GM23248 (cell line): ENCODE measurements at regions not wholly inside any gene's neighbourhood (a gene's known extent, or its start where the extent isn't known, plus 50 kb on each side); places are given as distances from the start of the nearest gene placed in this dataset.

ENCODE experiments used
- DNase-seq: peaks from one replicate; pipeline ENCODE4 v3.0.0-alpha.2; 2015
- H2AFZ ChIP-seq: fragments of 200-600 bp; sonication (generic); 2 replicates; pipeline ENCODE4 v1.6.1; 2016; ENCODE audit warnings: antibody characterized with exemption
- H3F3A ChIP-seq: fragments of 200-600 bp; sonication (generic); 2 replicates; pipeline ENCODE4 v1.6.1; 2016; ENCODE audit warnings: mild to moderate bottlenecking, antibody characterized with exemption, mixed run types; ENCODE audit not compliant: insufficient read depth
- H3K27ac ChIP-seq: fragments of 200-600 bp; sonication (generic); 2 replicates; pipeline ENCODE4 v1.5.1; 2016; ENCODE audit warnings: mild to moderate bottlenecking
- H3K27me3 ChIP-seq: fragments of 200-600 bp; sonication (generic); replicated peaks from 2 replicates; pipeline ENCODE4 v1.6.1; 2016; ENCODE audit warnings: mild to moderate bottlenecking; ENCODE audit not compliant: insufficient read depth
- H3K36me3 ChIP-seq: fragments of 200-600 bp; sonication (generic); 2 replicates; pipeline ENCODE4 v1.6.1; 2016; ENCODE audit warnings: low read depth, mild to moderate bottlenecking
- H3K4me1 ChIP-seq: fragments of 200-600 bp; sonication (generic); 2 replicates; pipeline ENCODE4 v1.6.1; 2016; ENCODE audit warnings: mild to moderate bottlenecking; ENCODE audit not compliant: insufficient read depth
- H3K4me2 ChIP-seq: fragments of 200-600 bp; sonication (generic); one replicate; pipeline ENCODE4 v1.6.1; 2016; ENCODE audit warnings: mild to moderate bottlenecking; ENCODE audit not compliant: unreplicated experiment
- H3K4me3 ChIP-seq: fragments of 200-600 bp; sonication (generic); 2 replicates; pipeline ENCODE4 v1.5.1; 2016; ENCODE audit warnings: mild to moderate bottlenecking
- H3K79me2 ChIP-seq: fragments of 200-600 bp; sonication (generic); 2 replicates; pipeline ENCODE4 v1.6.1; 2016; ENCODE audit warnings: mild to moderate bottlenecking; ENCODE audit not compliant: insufficient read depth
- H3K9ac ChIP-seq: fragments of 200-600 bp; sonication (generic); 2 replicates; pipeline ENCODE4 v1.6.1; 2016; ENCODE audit warnings: mild to moderate bottlenecking
- H3K9me2 ChIP-seq: fragments of 200-600 bp; sonication (generic); 2 replicates; pipeline ENCODE4 v1.6.1; 2016; ENCODE audit warnings: mixed run types, mild to moderate bottlenecking, moderate library complexity; ENCODE audit not compliant: insufficient read depth
- H3K9me3 ChIP-seq: fragments of 200-600 bp; sonication (generic); one replicate; pipeline ENCODE4 v1.6.1; 2017; ENCODE audit warnings: low read depth
- H4K20me1 ChIP-seq: fragments of 200-600 bp; sonication (generic); 2 replicates; pipeline ENCODE4 v1.6.0; 2016; ENCODE audit not compliant: insufficient read depth
- EZH2 ChIP-seq: fragments of 200-600 bp; sonication (generic); IDR thresholded peaks from 2 replicates; pipeline ENCODE4 v1.6.1; 2018; ENCODE audit warnings: antibody characterized with exemption, mild to moderate bottlenecking; ENCODE audit not compliant: insufficient read depth, poor library complexity, severe bottlenecking
- EZH2phosphoT487 ChIP-seq: fragments of 200-600 bp; sonication (generic); IDR thresholded peaks from 2 replicates; pipeline ENCODE4 v1.6.1; 2018; ENCODE audit warnings: antibody characterized with exemption, moderate library complexity, mild to moderate bottlenecking, low read depth; ENCODE audit not compliant: insufficient read depth
- WGBS, 2 experiments: methylation state at CpG; one replicate each; pipeline ENCODE4 v1.1.6; 2015 to 2017; ENCODE audit warnings: low lambda C conversion rate in 2 of 2, low coverage in 1 of 2; ENCODE audit errors: missing lambda C conversion rate in 2 of 2; 5-methylcytosine and 5-hydroxymethylcytosine counted together
- in situ Hi-C: fragments of 300-500 bp; cut with MboI; formaldehyde crosslinking; loops from 2 replicates; pipeline ENCODE4 v1.15.0; 2020

GRCh38 chr18:53756610-53756972 lies 467.9 kb downstream of the MBD2 start:
- no peak for DNase-seq
- Histone ChIP-seq H3K9me2 (no peaks in the 10 kb centered on the region), H3F3A (no peaks in the 10 kb centered on the region), H3K27ac (no peak overlapping the region), H3K4me2 (no peak overlapping the region), H3K36me3 (no peaks in the 10 kb centered on the region), H3K4me3 (no peak overlapping the region), H3K9ac (no peak overlapping the region), H3K79me2 (no peaks in the 10 kb centered on the region), H3K9me3 (no peaks in the 10 kb centered on the region), H3K4me1 (no peaks in the 10 kb centered on the region), H2AFZ (no peak overlapping the region), H3K27me3 (no peaks in the 10 kb centered on the region), H4K20me1 (no peaks in the 10 kb centered on the region)
- in situ Hi-C loops: no loop called here
- WGBS, 2 experiments: 82 to 92% methylated on average over 3 of the region's 3 CpGs
- TF ChIP-seq EZH2: no peak
- TF ChIP-seq EZH2phosphoT487: no peak

GRCh38 chr18:53755914-53756609 lies 468.4 kb downstream of the MBD2 start:
- Histone ChIP-seq H3K4me2 (no peak overlapping the region), H3K27ac (no peak overlapping the region), H2AFZ (no peak overlapping the region), H3F3A (no peaks in the 10 kb centered on the region), H3K4me3 (no peak overlapping the region), H4K20me1 (no peaks in the 10 kb centered on the region), H3K27me3 (no peaks in the 10 kb centered on the region), H3K9me3 (no peaks in the 10 kb centered on the region), H3K9me2 (no peaks in the 10 kb centered on the region), H3K4me1 (no peaks in the 10 kb centered on the region), H3K79me2 (no peaks in the 10 kb centered on the region), H3K36me3 (no peaks in the 10 kb centered on the region), H3K9ac (no peak overlapping the region)
- in situ Hi-C loops: no loop called here
- no peak for DNase-seq
- no peak for TF ChIP-seq EZH2
- TF ChIP-seq EZH2phosphoT487: no peak
- 86 to 89% methylated on average over 5 of the region's 5 CpGs for WGBS, 2 experiments

- no peak for DNase-seq
- in situ Hi-C loops: no loop called here
- Histone ChIP-seq H2AFZ (no peak overlapping the region), H3K9me2 (no peaks in the 10 kb centered on the region), H3K4me3 (no peak overlapping the region), H3K9me3 (no peaks in the 10 kb centered on the region), H3K79me2 (no peaks in the 10 kb centered on the region), H3K4me1 (no peaks in the 10 kb centered on the region), H3K36me3 (no peaks in the 10 kb centered on the region), H3K27ac (no peak overlapping the region), H3K9ac (no peak overlapping the region), H4K20me1 (no peaks in the 10 kb centered on the region), H3F3A (no peaks in the 10 kb centered on the region), H3K4me2 (no peak overlapping the region), H3K27me3 (no peaks in the 10 kb centered on the region)
- no peak for TF ChIP-seq EZH2phosphoT487
- no peak for TF ChIP-seq EZH2
These were observed 470.3 kb downstream of the MBD2 start for GRCh38 chr18:53754154-53754553.

- Histone ChIP-seq H3K27me3 (no peaks in the 10 kb centered on the region), H3K4me2 (no peak overlapping the region), H3K79me2 (no peaks in the 10 kb centered on the region), H4K20me1 (no peaks in the 10 kb centered on the region), H3K27ac (no peak overlapping the region), H3K36me3 (no peaks in the 10 kb centered on the region), H2AFZ (no peak overlapping the region), H3K9me2 (no peaks in the 10 kb centered on the region), H3K9me3 (no peaks in the 10 kb centered on the region), H3K9ac (no peak overlapping the region), H3K4me1 (no peaks in the 10 kb centered on the region), H3K4me3 (no peak overlapping the region), H3F3A (no peaks in the 10 kb centered on the region)
- WGBS, 2 experiments: 32 to 36% methylated on average over 3 of the region's 3 CpGs
- in situ Hi-C loops: no loop called here
- TF ChIP-seq EZH2phosphoT487 (no peak), EZH2 (no peak)
- no peak for DNase-seq
These were observed 470.9 kb downstream of the MBD2 start for GRCh38 chr18:53753601-53754000.
